Epithelial cell of proximal tubule (primary cell): ENCODE measurements at regions not wholly inside any gene's neighbourhood (a gene's known extent, or its start where the extent isn't known, plus 50 kb on each side); places are given as distances from the start of the nearest gene placed in this dataset.
"Not testable (repeated sequence)": the region's sequence is repeated elsewhere in the genome, so short reads cannot be mapped to it uniquely, and the experiment has no call there.

ENCODE experiments used
- DNase-seq: peaks from one replicate; pipeline ENCODE4 v3.0.0-alpha.2; 2011; ENCODE audit warnings: low read depth
- H3K4me3 ChIP-seq: 2 replicates; pipeline ENCODE4 v1.5.1; 2011; ENCODE audit warnings: low read depth, mild to moderate bottlenecking, low read length
- CTCF ChIP-seq: conservative IDR thresholded peaks from 2 replicates; pipeline ENCODE4 v1.5.1; 2012; ENCODE audit warnings: low read depth, mild to moderate bottlenecking, low read length

GRCh38 chr7:88590963-88591362 is 168.5 kb upstream of the ZNF804B start:
- H3K4me3 ChIP-seq = no peak overlapping the region
- no peak for DNase-seq
- no peak for TF ChIP-seq CTCF

- no peak overlapping the region for H3K4me3 ChIP-seq
- no peak for TF ChIP-seq CTCF
- no peak for DNase-seq
Observed at GRCh38 chr7:88589927-88590326, 169.6 kb upstream of the ZNF804B start.

DNA sequence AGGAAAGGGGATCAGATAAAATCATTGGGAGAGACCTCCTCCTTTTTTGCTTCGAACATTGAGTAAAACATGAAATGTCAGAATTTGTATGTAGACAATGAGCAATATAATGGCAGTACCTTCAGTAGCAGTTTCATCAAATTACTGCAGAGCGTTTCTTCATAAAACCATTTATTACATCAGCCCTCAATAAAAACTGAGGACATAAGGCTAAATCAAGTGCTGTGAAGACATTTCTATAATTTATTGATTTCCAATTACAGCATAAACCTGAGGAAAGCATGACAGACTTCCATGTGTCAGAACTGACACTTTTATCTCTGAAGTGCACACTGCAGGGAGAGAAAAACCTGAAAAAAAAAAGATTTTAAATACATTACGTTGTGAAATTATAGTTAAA is 172.6 kb upstream of the ZNF804B start:
- TF ChIP-seq CTCF = no peak
- DNase-seq = no peak
- H3K4me3 ChIP-seq = no peak overlapping the region

DNA sequence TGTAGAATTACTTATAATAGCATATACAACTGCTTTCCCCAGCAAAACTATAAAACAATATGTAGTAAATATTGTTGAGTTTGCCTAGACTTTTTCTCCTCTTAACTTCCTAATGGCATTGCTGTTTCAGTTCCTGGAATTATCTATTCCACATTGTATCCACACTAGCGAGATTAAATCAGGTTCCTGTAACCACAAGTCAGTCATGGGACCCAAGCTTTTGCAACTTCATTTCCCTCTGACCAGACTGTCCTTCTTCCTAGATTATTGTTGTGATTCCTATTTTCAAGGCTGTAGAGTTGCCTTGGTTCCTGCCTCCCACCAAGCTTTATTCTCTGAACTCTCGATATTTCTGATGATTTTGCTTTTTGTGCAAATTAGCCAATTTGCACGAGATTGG is 173.3 kb upstream of the ZNF804B start:
- no peak overlapping the region for H3K4me3 ChIP-seq
- no peak for DNase-seq
- TF ChIP-seq CTCF = no peak

GRCh38 chr7:88576720-88577119 is 182.8 kb upstream of the ZNF804B start:
- DNase-seq = no peak
- no peak for TF ChIP-seq CTCF
- H3K4me3 ChIP-seq = no peak overlapping the region

- H3K4me3 ChIP-seq = no peak overlapping the region
- DNase-seq = no peak
- TF ChIP-seq CTCF = no peak
Observed at GRCh38 chr7:88566162-88566729, 193.3 kb upstream of the ZNF804B start.

GRCh38 chr7:88565401-88565800 is 194.1 kb upstream of the ZNF804B start:
- DNase-seq = no peak
- TF ChIP-seq CTCF = no peak
- H3K4me3 ChIP-seq = no peak overlapping the region

GRCh38 chr7:88556441-88556840 is 203.1 kb upstream of the ZNF804B start:
- H3K4me3 ChIP-seq, DNase-seq: not testable (repeated sequence)

GRCh38 chr7:88554847-88555246 is 204.7 kb upstream of the ZNF804B start:
- DNase-seq, H3K4me3 ChIP-seq: not testable (repeated sequence)
